T-helper 2 cell (primary cell): ENCODE measurements at regions not wholly inside any gene's neighbourhood (a gene's known extent, or its start where the extent isn't known, plus 50 kb on each side); places are given as distances from the start of the nearest gene placed in this dataset.
"Not testable (repeated sequence)": the region's sequence is repeated elsewhere in the genome, so short reads cannot be mapped to it uniquely, and the experiment has no call there.

Source experiments
- DNase-seq, 5 experiments: peaks; one replicate each; pipeline versions ENCODE4 v3.0.0 to v3.0.0-alpha.2; 2012 to 2022

GRCh38 chr3:94336046-94336753 lies 273.3 kb downstream of the NSUN3 start:
- no peak for DNase-seq

GRCh38 chr3:94345101-94345500 lies 282.2 kb downstream of the NSUN3 start:
- no peak for DNase-seq

- DNase-seq, result no peak
These were observed 286.5 kb downstream of the NSUN3 start for GRCh38 chr3:94349310-94349878.

- no peak for DNase-seq
These were observed 293.7 kb downstream of the NSUN3 start for GRCh38 chr3:94356581-94356980.

- DNase-seq, result no peak
These were observed 297.1 kb downstream of the NSUN3 start for GRCh38 chr3:94359996-94360395.

- no peak for DNase-seq
These were observed 298.1 kb downstream of the NSUN3 start for GRCh38 chr3:94360987-94361386.

- DNase-seq, result no peak
These were observed 299.5 kb downstream of the NSUN3 start for GRCh38 chr3:94362393-94362792.

GRCh38 chr3:94365006-94365405 lies 302.1 kb downstream of the NSUN3 start:
- DNase-seq, result no peak

GRCh38 chr3:94372026-94372425 lies 309.2 kb downstream of the NSUN3 start:
- DNase-seq, result no peak

GRCh38 chr3:94373456-94373855 lies 310.6 kb downstream of the NSUN3 start:
- DNase-seq, result no peak

- DNase-seq, result no peak
These were observed 311.7 kb downstream of the NSUN3 start for GRCh38 chr3:94374439-94375161.

GRCh38 chr3:94377123-94377696 lies 314.3 kb downstream of the NSUN3 start:
- DNase-seq, result not testable (repeated sequence)

GRCh38 chr3:94377863-94378262 lies 315.0 kb downstream of the NSUN3 start:
- DNase-seq, result not testable (repeated sequence)

GRCh38 chr3:94378322-94378721 lies 315.5 kb downstream of the NSUN3 start:
- no peak for DNase-seq

GRCh38 chr3:94379264-94379663 lies 316.4 kb downstream of the NSUN3 start:
- DNase-seq, result no peak

- DNase-seq, result no peak
These were observed 332.0 kb downstream of the NSUN3 start for GRCh38 chr3:94394885-94395284.

- DNase-seq, result no peak
These were observed 333.0 kb downstream of the NSUN3 start for GRCh38 chr3:94395851-94396250.

- DNase-seq, result no peak
These were observed 335.2 kb downstream of the NSUN3 start for GRCh38 chr3:94398036-94398435.

GRCh38 chr3:94401466-94401865 lies 338.6 kb downstream of the NSUN3 start:
- no peak for DNase-seq

- no peak for DNase-seq
These were observed 339.3 kb downstream of the NSUN3 start for GRCh38 chr3:94402126-94402525.

- DNase-seq, result peak in 1 of 5 experiments; percentile 23
These were observed 342.6 kb downstream of the NSUN3 start for GRCh38 chr3:94405258-94406035.

GRCh38 chr3:94406595-94406994 lies 343.7 kb downstream of the NSUN3 start:
- no peak for DNase-seq

GRCh38 chr3:94412936-94413335 lies 350.1 kb downstream of the NSUN3 start:
- not testable (repeated sequence) for DNase-seq
